Activated CD4-positive, CD25-positive, alpha-beta regulatory T cell treated with anti-CD3 and anti-CD28 coated beads, Interleukin-2, amount 50 U/mL, for 72 hours (primary cell): ENCODE measurements at regions not wholly inside any gene's neighbourhood (a gene's known extent, or its start where the extent isn't known, plus 50 kb on each side); places are given as distances from the start of the nearest gene placed in this dataset.
"Not testable (repeated sequence)": the region's sequence is repeated elsewhere in the genome, so short reads cannot be mapped to it uniquely, and the experiment has no call there.

Source experiments
- DNase-seq: peaks from one replicate; pipeline ENCODE4 v3.0.0; 2021

DNA sequence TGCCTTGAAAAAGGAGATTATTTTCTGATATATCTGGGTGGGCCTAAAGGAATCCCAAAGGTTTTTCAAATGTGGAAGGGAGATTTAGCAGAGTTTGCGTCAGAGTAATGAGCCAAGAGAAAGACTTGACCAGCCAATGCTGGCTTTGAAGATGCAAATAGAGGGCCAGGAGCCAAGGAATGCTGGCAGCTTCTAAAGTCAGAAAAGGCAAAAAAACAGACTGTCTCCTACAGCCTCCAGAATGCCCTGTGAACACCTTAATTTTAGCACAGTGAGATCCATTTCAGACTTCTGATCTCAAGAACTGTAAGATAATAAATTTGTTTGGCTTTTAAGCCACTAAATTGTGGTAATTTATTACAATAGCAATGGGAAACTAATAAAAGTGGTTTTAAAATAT lies 122.6 kb upstream of the FREM1 start:
- DNase-seq = no peak

DNA sequence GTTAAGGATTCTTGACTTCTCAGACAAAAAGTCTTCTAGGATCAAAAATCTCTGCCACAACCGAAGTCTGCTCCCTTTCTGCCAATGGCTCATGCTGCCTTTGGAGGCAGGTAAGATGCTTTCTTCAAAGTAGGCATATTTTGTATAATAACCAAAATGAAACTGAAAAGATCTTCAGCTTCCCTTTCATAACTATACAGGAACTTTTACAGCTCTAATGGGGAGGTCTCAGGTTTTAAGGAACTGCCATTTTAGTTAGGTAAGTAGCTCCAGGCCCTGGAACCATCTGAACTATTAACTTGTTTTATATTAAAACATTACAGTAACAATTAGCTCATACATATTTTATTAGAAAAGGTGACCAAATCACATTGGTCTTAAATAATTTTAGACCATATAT lies 110.9 kb upstream of the FREM1 start:
- no peak for DNase-seq

DNA sequence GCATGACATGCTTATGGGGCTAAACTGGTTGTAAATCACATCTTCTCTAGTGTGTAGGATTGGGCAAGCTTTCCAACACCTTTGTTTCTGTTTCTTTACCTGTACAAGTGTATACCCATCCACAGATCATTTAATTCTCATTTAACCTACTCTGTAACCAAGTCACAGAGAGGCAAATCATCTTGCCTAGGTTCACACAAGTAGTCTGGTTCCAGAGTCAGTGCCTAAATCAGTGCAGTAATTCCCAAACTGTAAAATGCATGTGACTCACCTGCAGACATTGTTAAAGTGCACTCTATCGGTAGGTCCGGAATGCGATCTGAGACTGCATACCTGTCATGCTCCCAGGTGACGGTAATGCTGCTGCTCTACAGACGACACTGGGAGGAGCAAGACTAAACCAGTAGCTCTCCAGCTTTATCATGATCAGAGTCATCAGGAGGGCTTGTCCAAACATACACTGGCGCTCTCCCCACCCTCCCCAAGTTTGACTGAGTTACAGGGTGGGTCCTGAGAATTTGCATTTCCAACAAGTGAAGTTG lies 107.9 kb upstream of the FREM1 start:
- no peak for DNase-seq

DNA sequence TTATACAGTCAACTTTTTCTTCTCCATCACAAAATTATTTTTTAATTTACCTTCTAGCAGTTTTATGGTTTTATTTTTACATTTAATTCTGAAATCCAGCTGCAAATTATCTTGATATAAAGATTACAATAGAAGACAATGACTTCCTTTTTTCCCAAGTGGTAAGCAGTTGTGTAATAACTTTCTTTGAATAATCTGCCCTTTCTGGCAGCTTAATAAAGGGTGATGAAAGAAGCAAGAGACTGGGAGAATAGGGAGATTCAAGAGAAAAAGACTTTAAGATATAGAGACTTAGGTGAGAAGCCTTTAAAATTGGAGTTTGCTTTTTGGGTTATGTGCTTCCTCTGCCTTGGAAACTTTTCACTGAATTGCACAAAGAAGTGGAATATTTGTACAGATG lies 100.4 kb upstream of the FREM1 start:
- no peak for DNase-seq

DNA sequence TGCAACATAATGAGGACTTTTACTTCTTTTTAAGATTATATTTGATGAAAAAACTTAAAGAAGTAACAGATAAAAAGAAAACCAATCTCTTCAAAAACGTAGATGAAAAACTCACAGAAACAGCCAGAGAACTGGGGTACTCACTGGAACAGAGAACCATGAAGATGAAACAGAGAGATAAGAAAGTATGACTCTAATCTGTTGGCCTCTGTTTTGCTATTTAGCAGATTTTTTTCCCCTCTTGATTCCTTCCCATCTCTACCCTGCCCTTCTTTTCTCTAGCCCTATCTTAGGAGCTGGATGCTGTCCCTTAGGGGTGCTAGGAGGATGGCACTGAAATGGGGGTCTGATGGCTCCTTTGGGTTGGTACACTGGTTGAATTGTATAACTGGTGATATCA lies 97.5 kb upstream of the FREM1 start:
- no peak for DNase-seq

DNA sequence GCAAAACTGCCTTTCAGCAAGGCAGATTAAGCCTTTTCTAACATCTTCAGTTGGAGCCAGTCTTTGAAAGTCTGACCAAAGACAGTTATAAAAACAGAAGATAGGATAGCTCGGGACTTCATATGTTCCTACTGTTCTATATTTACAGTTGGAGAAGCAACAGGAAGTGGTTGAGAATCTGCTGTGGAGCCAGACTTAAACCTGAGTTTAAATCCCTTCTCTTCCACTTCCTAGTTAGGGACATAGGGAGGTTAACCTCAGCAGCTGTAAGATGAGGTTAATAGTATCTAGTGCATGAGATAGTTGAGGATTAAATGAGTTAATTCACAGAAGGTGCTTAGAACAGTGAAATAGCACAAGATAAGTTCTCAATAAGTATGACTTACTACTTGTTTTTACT lies 84.5 kb upstream of the FREM1 start:
- DNase-seq = no peak

DNA sequence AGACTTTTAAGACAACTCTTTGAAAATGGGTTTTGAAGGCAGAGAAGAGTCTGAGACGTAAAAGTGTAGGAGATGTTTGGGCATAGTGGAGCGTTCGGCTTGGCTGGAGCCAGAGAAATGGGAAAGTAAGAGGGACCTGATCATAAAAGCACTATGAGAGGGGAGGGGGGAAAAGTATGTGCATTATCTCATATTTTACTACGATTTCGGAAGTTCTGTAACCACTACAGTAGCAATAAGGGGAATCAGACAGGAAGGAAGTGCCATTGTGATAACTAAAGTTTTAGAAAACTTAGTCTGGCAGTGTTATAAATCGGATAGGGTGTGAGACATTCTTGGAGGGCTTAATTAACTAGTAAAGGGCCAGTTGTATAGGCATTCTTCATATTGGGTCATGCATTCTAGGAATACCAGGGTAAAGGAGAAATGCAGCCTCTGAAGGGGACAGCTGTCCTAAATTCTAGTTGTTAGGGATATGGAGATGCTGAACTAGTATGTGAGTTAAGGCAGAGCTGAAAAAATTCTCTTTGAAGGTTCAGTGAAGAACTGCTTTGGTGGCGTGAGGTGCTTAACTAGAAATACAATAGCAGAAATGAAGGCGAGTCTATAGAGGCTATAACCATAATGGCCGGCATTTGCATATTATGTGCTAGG lies 83.8 kb upstream of the FREM1 start:
- no peak for DNase-seq

DNA sequence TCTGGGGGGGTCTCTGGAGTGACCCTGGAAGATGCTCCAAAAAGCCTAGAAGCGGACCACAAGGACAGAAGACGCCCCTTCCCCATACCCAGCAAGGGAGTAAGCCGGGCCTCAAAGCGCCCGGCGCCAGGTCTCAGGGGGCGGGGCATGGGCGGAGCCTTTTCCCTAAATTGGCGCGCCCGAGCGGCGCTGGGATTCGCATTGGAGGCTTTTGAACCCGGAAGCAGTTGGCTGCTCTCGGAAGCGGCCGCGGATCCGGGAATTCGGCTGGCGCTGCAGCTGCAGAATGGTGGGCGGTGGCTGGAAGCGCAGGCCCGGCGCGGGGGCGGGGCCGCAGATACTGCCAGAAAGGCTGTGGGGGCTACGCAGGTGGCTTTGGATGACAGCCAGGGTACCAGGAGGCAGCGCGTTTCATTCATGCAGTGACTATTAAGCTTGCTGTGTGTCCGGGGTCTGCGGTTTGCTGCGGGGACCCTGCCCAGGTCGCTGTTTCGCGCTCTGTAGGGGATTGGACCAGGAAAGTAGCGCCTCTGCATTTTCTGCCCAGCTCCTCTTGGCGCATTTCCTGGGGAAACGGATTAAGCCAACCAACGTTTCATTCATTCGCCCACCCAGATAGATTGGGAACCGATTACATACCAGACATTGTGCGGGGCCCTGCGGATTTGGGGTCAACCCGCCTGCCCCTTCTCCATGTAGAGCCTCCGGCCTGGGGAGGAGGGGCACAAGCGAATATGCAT lies 83.0 kb upstream of the FREM1 start:
- DNase-seq = peak; percentile 68

DNA sequence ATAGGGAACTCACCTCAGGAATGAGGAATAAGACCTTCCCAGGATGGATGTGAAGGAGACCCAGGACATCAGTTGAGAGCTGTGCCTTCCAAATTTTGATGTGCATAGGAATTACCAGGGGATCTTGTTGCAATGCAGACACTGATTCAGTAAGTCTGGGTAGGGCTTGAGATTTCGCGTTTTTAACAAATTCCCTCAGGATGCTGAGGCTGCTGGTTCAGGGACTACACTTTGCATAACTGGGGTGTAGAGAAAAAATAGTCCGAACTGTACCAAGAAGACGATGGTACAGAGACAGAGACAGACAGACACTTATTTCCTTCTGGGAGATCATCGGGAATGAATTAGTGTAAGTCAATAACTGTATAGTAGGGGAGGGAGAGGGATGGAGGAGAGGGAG lies 82.3 kb upstream of the FREM1 start:
- no peak for DNase-seq

DNA sequence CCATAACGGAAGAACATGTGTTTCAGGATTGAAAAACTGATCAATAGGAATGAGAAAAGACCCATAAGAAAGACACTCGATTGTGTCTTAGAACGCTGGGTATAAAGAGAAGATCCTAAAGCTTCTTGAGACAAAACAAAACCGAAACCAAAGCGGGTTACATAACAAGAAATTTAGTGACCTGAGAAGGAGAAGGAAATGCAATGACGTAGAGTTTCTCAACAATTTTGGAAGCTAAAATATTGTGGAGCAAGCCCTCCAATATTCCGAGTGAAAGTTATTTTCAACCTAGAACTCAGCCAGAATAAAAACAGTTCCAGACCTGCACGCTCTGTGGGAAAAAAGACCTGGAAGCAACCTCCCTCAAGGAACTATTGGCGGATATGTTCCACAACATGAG lies 81.9 kb upstream of the FREM1 start:
- no peak for DNase-seq

DNA sequence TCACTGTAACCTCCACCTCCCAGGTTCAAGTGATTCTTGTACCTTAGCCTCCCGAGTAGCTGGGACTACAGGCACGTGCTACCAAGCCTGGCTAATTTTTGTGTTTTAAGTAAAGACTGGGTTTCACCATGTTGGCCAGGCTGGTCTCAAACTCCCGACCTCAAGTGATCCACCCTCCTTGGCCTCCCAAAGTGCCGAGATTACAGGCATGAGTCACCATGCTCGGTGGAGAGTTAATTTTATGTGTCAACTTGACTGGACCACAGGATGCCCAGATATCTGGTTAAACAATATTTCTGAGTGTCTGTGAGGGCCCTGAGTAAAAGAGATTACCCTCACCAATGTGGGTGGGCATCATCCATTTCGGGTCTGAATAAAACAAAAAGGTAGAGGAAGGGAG lies 80.4 kb upstream of the FREM1 start:
- not testable (repeated sequence) for DNase-seq

DNA sequence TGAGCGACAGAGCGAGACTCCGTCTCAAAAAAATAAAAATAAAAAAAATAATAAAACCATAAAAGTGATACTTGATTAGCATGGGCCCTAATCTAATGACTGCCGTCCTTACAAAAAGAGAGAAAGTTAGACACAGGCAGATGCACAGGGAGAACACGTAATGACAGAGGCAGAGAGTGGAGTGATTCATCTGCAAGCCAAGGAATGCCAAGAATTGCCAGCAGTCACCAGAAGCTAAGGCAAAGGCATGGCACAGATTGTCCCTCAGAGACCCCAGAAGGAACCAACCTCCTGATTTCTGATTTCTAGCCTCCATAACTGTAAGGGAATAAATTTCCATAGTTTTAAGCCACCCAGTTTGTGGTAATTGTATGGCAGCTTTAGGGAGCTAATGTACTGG lies 79.6 kb upstream of the FREM1 start:
- DNase-seq = no peak

DNA sequence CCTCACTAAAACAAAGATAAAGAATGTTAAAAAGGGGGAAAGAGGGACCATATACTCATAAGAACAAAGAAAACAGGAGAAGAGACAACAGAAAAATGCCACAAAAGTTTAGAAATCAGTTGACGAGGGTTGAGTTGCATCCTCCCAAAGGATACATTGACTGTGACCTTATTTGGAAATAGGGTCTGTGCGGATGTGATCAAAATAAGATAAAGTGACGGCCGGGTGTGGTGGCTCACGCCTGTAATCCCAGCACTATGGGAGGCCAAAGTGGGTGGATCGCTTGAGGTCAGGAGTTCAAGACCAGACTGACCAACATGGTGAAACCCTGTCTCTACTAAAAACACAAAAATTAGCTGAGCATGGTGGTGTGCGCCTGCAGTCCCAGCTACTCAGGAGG lies 79.1 kb upstream of the FREM1 start:
- DNase-seq = not testable (repeated sequence)

DNA sequence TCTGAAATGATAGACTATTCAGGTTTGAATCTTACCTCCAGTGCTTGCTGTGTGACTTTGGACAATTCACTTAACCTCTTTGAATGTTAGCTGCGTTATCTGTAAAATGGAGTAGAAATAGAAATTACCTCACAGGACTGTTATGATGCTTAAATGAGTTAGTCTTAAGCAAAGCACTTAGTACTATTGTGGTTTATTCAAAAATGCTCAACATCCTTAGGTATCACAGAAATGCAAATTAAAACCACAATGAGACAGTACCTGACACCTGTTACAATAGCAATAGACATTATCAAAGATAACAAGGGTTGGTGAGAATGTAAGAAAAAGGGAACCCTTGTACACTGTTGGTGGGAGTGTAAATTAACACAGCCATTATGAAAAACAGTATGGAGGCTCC lies 77.6 kb upstream of the FREM1 start:
- no peak for DNase-seq

DNA sequence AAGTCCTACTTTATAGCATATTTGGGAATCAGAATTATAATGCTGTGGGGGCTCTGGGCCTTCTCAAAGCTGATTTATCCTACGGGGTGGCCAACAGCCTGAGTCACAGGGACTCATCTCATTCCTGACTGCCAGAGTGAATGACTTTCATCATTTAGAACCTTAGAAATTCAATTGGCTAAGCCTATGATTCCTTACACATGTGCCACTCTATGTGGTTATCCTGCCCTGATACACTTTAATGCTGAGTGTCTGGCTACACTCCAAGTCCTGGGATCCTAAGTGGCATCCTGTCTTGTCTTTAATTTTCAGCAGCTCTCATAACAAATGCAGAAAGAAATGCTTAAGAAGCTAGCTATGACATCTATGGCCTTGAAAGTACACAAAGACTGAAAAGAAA lies 75.2 kb upstream of the FREM1 start:
- no peak for DNase-seq

DNA sequence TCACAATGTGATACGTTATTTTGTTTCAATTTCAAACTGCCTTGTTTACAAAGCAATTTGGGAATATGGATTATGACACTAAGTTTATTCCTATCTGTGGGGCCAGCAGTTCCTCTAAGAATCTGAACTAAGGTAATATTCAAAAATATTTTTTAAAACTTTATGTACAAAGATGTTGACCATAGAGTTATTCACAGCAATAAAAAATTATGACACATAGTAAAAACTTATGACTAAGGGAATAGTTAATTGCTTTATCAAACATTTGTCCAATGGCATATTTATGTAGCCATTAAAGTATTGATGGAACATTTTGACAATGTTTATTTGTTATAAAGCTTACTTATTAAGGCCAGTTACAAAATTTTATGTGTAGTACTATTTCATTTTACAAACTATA lies 73.4 kb upstream of the FREM1 start:
- DNase-seq = no peak

DNA sequence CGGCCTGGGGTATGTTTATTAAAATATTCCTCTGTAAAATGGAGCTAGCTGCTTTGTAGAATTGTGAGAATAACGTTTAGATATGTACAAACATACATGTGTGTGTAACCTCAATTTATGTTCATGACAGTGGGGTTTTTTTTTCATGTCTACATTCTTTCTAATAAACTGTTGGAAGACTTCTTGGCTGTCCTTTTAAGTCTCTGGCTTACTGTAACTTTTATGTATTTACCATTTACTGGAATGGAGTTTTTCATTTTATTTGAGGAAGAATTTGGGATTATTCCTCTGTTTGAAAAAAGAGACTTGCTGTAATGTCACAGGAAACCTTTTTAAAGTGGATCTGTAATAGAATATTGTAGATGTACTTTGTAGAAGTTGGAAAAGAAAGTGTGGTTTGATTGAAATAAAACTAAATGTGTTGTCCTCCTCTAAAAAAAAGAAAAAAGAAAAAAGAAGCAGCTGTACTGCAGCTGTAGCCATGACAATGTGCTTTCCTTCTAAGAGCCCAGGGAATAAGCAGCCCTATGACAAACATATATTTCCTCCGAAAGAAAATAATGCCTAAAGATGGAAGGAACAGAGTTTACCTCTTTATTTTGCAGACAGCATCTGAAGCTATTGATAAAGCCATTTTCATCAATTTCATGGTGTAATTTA lies 71.2 kb upstream of the FREM1 start:
- DNase-seq = no peak

DNA sequence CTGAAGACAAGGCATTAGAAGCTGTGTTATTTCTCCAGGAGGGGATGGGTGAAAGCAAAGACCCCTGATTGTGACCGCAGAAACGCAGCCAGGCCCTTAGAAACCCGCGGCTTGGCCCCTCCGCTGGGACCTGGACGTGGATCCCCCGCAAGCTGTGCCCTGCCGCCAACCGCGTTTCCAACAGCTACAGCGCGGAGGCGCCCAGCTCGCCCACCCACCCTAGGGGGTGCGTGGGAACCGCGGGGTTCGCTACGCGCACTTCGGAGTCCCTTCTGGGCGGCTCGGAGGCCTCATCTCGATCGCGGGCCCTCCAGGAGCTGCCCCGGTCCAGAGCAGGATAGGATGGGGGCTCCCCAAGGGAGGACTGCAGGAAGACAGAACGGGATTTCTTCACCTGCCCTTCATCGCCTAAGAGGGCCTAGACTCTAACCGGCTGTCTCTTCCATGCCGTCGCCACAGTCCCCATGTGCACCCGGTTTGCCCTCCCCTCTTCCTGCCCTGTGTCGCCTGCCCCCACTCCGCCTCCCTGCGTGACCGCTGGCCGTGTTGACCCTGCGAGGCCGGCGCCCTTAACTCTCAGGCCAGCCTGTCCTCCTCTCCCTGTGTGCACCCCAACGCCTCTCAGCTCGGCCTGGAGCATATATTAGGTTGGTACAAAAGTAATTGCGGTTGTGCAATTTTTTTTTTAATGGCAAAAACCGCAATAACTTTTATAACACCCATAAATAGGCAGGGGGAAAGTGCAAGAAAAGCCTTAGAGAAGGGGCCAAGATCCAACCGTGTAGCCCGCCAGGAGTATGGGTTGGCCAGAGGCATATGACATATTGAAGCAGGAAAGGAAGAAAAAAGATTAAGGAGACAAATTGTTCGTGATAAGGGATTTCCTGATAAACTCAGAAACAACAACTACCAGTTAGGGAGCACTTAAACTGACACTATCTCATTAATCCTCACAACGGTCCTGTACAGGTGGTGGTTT lies 68.1 kb upstream of the FREM1 start:
- DNase-seq = no peak

DNA sequence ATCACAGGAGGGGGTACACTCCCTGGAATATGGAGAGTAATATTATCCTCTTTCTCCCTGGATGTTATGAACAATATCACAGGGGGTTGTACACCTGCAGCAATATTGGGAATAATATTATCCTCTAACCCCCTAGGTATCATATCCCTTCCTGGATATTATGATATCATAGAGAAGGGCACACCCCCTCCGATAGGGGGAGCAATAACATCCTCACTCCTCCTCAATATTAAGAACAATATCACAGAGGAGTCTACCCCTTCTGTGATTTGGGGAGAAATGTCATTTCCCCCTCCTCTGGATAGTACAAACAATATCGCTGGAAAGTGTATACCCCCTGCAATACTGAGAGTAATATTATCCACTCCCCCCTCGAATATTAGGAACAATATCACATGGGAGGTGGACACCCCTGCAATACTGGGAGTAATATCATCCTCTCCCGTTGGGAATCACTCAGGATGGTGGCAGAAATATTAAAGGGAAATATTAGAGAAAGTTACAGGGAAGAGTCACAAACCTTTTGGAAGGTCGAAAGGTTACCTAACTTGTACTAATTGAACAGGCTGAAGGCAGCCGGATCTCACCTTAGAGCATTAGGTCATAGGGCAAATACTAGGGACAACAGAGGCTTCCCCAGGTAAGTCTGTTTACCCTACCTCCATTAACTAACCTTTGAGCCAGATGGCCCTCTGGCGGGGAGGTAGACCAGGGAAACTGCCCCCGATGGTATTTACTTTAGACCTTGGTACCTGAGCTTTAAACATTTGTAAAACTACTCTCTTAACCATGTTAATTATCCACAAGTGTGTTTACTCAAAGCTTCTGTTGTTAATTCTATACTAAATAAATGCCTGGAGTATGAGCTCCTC lies 57.5 kb upstream of the FREM1 start:
- no peak for DNase-seq

DNA sequence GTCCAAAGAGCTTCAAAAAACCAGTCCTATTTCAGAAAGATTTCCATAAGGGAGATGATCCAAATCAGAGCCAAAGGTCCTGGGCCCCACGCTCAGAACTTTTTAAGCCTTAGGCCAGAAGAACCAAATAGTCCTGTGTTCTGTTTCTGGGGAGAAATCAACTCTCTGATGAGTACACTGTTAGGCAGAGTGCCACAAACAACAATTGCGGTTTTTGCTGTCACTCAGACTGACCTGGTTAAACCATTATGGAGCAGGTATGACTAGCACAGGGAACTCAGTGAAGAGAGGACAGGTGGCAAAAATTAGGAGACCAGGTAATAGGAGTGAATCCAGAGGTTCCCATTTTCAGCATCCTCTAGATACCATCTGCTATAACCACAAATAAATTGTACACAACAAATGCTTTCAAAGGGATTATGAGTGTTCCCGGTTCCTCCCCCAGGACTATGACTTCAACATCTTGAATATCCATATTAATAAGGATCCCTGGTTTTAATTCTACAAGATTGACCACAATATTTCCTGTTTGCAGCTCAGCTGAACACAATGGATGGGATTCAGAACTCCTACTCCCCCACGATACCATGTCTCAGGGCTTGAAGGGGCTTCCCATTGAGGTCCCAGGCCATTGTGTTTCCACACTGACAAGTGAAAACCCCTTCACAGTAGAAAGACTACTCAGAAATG lies 52.1 kb upstream of the FREM1 start:
- DNase-seq = no peak

DNA sequence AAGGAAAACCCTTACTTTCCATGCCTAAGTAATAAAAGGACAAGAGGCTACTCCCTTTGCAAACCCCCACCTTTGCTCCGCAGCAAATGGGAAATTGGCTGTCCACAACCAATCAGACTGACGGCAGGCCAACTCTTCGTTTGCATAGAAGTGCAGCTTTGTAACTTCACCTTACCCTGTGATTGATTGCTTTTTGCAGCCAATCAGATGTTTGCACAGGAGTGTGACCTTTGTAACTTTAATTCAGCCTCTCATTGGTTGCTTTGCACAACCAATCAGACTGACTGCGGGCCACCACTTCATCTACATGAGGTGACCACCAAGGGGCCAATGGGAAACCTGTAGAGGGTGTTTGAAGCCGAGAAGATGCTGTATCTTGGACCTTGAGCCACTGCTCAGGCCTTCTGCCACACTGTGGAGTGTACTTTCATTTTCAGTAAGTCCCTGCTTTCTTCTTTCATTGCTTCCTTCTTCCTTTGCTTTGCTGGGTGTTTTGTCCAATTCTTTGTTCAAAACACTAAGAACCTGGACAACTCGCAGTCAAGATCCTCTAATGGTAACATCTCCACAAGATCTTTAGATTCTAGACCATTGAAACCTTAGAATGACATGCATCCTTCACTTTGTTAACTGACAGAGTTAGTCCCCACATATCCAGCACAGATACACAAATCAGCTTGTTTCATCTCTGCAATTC lies 51.3 kb upstream of the FREM1 start:
- DNase-seq = no peak
